Testis (tissue), 2 donors: ENCODE measurements at regions not wholly inside any gene's neighbourhood (a gene's known extent, or its start where the extent isn't known, plus 50 kb on each side); places are given as distances from the start of the nearest gene placed in this dataset.
"Not testable (repeated sequence)": the region's sequence is repeated elsewhere in the genome, so short reads cannot be mapped to it uniquely, and the experiment has no call there.

Experiments used
- POLR2A ChIP-seq: fragments of 450-650 bp; IDR thresholded peaks from one replicate; pipeline ENCODE4 v1.6.1; 2017; ENCODE audit warnings: antibody characterized with exemption, mild to moderate bottlenecking, moderate library complexity
- TF ChIP-seq, protein P1 (sequence below), 3 experiments: fragments of 450-650 bp in 2 of 3; fragments of 200-600 bp in 1 of 3; sonication (generic) in 1 of 3; IDR thresholded peaks; one replicate each; pipeline ENCODE4 v1.5.1; 2016 to 2019; ENCODE audit warnings: antibody characterized with exemption in 3 of 3, mild to moderate bottlenecking in 2 of 3, moderate library complexity in 1 of 3

DNA sequence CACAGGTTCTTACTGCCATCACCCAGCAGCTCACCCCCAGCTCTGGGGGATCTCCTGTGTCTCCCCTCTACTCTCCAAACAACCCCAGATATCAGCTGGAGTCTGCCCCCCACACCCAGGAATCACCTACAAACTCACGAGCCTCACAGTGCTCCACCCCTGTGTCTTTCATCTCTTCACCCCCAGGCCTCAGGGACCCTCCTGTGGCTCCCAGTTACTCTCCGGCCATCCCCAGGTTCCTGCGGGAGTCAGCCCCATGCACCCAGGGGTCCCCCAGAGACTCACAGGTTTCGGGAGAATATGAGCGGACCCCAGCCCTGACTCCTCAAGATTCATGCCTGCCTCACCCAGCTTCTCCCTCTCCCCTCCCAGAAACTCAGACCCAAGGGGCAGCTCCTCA lies 3709.1 kb upstream of the OR11H1 start:
- TF ChIP-seq, protein P1, sequence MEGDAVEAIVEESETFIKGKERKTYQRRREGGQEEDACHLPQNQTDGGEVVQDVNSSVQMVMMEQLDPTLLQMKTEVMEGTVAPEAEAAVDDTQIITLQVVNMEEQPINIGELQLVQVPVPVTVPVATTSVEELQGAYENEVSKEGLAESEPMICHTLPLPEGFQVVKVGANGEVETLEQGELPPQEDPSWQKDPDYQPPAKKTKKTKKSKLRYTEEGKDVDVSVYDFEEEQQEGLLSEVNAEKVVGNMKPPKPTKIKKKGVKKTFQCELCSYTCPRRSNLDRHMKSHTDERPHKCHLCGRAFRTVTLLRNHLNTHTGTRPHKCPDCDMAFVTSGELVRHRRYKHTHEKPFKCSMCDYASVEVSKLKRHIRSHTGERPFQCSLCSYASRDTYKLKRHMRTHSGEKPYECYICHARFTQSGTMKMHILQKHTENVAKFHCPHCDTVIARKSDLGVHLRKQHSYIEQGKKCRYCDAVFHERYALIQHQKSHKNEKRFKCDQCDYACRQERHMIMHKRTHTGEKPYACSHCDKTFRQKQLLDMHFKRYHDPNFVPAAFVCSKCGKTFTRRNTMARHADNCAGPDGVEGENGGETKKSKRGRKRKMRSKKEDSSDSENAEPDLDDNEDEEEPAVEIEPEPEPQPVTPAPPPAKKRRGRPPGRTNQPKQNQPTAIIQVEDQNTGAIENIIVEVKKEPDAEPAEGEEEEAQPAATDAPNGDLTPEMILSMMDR (IDR thresholded peaks at IDR 0.05): not testable (repeated sequence)
- not testable (repeated sequence) for TF ChIP-seq POLR2A
